Superior temporal gyrus (tissue), 1 donor: ENCODE measurements at regions not wholly inside any gene's neighbourhood (a gene's known extent, or its start where the extent isn't known, plus 50 kb on each side); places are given as distances from the start of the nearest gene placed in this dataset.
"Not testable (repeated sequence)": the region's sequence is repeated elsewhere in the genome, so short reads cannot be mapped to it uniquely, and the experiment has no call there.

ENCODE experiments used
- DNase-seq: peaks from one replicate; pipeline ENCODE4 v3.0.0-alpha.2; 2016; ENCODE audit errors: extremely low spot score

DNA sequence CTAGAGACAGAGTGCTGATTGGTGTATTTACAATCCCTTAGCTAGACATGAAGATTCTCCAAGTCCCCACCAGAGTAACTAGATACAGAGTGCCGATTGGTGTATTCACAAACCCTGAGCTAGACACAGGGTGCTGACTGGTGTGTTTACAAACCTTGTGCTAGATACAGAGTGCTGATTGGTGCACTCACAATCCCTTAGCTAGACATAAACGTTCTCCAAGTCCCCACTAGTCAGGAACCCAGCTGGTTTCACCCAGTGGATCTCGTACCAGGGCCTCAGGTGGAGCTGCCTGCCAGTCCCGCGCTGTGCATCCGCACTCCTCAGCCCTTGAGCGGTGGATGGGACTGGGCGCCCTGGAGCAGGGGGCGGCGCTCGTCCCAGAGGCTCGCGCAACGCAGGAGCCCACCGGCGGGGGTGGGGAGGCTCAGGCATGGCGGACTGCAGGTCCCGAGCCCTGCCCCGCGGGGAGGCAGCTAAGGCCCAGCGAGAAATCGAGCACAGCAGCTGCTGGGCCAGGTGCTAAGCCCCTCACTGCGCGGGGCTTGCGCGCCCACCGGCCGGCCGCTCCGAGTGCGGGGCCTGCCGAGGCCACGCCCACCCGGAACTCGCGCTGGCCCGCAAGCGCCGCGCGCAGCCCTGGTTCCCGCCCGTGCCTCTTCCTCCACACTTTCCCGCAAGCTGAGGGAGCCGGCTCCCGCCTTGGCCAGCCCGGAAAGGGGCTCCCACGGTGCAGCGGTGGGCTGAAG lies 204.0 kb upstream of the SLITRK1 start:
- DNase-seq = not testable (repeated sequence)

DNA sequence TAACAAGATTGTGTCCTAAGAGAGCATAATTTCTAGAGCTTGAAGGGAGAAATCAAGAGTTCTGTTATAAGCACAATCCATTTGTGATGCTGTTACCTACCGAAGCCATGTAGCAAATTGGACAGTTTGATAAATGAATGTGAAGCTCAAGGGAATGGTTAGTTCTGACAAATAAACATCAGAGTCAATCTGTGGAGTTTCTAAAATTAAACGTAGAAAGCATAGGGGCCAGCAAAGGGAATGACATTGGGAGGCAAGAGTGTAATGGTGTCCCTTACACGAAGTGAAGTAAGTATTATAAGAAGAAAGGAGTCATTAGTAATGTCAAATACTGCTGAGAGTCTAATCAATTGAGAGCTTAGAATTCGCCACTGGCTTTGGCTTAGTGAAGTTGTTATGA lies 200.2 kb upstream of the SLITRK1 start:
- no peak for DNase-seq

DNA sequence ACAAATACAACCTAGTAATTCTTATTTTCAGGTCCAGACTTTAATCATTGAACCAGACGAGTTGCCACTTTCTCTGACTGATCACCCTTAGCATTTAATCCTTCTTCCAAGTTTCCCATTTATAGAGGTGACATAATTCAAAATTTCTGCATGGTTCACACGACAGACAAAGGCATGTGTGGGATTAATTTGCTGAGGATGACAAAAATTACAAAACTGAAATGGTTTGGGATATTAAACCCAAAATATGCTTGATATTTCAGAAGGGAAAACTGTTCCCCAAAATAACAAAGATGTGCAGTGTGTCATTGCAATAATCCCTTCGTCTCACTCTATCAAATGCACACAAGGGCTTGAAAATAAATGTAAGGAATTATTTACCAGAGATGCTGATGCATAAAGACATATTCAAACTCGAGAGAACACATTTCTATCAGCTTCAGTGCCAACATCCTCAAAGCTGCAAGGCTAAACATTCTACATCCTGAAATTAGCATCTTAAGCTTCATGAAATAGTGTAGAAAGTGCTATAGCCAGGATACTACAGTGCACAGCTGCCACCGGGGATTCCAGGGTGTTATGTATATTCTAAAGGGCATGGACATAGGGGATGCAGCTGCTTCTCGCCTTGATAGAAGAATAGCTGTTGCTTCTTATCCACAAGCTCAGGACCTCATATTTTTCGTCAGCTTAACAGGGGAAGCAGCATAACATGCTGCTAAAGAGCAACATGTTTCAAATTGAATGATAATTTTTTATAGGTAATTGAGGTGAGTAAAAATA lies 198.7 kb upstream of the SLITRK1 start:
- no peak for DNase-seq

DNA sequence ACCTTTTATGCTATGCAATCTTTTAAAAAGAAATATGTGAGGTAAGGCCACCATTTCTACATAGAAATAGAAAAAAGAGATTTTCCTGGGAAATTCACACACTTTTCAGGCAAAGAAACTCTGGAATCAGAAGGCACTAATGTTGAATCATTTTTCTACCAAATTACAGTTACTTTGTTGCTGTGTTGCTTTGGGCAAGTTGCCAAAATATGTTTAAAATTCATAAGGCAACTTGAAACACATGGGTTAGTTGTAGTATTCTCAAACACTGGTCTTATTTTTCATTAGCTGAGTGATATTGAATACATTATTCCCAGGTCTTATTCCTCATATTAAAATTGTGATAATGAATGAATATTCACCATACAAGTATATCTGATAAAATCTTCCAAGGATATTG lies 195.0 kb upstream of the SLITRK1 start:
- no peak for DNase-seq

DNA sequence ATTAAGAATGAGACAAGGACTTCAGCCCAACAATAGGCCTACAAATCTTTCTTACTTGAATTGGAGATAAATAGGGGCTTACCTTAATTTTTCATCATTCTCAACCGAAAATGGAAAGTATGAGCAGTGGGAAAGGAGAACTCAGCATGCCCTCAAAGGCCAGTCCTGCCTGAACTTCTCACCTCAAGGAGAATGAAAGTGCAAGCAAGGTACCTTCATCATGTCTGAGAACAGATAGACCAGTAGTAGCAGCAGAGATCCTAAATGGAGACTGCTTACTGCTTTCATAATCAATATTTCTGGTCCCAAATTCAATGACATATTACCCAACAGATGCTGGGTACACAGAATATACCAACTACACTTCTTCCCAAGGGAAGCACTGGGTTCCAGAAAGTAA lies 194.0 kb upstream of the SLITRK1 start:
- DNase-seq = no peak

DNA sequence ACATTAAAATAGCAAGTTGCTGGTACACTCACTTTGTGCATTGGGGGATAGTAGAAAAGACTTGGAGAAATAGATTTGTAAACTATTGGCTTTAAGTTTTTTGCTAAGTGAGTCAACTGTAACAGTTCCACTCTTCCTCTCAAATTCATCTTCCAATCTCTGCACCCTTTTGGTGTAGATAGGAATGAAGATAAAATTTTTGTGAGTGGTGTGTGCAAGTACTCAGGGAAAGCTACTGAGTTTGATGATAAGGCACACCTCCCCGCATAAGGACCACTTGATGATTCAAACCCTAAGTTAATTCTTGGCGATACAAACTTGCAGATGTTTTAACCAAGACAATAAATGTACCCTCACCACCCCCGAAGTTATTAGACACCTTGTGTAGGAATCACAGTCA lies 168.3 kb upstream of the SLITRK1 start:
- no peak for DNase-seq

DNA sequence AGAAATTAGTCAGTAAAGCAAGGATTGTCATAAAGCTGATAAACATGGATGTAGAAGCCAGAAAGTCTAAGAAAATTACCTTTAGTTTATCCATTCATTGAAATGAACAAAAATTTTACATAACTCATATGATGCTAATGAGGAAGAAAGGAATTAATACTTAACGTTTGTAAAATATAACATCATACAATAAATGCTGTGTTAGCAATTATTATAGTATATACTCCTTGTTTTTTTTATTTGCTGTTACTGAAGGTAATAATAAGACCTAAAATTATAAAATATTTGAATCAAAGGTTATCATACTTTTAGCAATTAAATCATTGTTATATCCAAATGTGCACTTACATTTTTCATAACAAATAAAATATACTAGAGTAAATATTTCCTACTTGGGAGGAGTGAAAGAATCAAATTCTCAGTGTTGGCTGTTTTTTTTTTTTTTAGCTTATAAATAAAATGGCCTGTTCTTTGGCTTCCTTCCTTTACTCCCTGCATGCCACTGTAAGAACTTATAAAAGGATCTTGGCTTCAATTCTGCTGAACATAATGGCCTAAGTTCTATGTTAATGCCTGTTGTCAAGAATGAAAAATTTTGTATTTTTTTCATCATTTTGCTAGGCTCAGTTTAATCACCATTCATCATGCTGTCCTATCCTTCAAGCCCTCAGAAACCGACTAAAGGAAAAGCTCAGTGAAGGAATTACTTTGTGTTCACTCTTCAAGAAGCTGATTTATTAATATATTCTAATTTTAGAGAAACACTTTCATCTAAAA lies 167.4 kb upstream of the SLITRK1 start:
- no peak for DNase-seq

DNA sequence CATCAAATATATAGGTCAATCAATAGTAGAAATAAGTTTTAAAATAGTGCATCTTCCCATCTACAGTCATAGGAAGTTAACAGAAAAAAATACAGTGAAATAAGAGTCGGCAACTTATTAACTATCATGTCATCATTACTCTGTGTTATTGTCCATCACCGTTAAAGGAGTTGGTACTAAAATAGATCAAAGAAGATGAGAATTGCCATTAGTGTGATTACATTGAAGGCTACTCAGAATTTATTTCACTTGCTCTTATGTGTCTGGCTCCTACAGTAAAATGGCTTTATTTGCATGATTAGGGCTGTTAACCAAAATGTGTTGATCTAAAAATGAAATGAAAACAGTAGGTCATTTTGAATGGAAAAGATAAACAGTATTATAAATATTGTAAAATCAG lies 162.5 kb upstream of the SLITRK1 start:
- DNase-seq = no peak

DNA sequence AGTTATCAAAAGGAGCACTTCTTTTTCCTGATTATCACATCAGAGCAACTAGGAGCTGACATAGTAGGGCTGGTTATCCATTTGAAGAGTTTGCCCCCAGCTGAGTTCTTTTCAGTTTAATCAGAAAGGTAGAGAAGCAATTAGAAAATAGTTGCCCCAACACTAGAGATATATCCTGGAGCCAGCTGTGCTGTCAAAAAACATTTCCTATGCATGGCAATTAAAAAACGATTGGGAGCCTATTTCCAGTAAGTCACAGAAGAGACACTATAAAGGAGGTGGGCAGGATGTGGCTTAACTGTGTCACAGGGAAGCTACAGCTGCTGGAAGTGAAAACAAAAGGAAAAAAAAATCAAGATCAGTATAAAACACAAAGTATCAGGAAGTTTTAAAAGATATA lies 155.7 kb upstream of the SLITRK1 start:
- no peak for DNase-seq

DNA sequence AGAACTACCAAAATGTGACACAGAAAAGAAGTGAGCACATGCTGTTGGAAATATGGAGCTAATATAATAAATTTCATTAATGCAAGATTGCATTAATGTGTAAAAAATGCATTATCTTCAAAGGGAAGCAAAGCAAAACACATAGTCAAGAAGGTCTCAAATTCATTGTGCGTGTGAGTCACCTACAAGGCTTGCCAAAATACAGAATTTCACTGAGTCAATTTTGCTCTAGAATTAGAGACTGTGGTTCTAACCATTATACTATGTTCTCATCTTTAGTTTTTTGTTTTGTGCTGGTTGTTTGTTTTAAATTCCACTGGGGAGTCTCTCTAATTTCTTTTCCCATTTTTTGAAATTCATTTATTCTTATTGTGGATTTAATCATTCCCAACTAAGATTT lies 149.8 kb upstream of the SLITRK1 start:
- no peak for DNase-seq

DNA sequence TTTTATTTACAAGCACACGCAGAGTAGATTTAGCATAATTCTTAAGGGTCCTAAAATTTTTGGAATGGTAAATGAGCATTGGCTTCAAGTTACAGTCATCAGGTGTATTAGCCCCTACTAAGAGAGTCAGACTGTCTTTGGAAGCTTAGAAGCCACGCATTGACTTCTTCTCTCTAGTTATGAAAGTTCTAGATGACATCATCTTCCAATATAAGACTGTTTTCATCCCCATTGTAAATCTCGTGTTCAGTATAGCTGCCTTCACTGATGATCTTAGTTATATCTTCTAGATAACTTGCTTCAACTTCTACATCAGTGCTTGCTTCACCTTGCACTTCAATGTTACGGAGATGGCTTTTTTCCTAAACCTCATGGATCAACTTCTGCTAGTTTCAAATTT lies 148.8 kb upstream of the SLITRK1 start:
- no peak for DNase-seq

DNA sequence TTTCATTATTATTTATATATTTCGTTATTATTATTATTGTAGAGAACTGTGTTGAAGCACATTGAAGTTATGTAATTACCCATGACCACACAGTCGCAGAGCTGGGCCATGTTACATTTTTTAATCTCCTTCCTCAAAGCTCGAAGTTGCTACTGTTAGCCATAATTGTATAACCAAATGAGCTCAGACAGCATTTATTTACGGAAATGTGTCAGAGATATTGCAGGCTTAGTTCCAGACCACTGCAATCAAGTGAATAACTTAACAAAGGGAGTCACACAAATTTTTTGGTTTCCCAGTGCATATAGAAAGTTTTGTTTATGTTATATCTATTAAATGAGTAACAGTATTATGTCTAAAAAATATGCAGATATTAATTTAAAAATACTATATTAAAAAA lies 147.1 kb upstream of the SLITRK1 start:
- no peak for DNase-seq

DNA sequence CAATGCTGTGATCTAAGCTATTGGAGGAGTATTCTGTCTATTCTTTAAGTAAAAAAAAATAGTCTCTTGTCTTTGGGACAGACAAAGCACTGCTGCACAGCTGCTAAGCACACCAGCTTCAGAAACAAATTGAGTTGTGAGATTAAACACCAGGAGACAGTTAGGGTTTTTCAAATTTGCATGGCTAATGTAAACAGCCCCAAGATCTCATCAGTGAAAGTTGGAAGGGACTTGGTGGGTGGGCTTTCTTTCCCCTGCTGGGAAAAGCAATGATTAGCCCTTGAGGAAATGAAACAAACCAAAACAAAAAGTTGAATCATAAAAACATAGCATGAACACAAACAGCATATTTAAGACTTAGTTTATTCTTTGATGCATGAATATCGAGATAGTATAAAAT lies 143.6 kb upstream of the SLITRK1 start:
- DNase-seq = no peak

DNA sequence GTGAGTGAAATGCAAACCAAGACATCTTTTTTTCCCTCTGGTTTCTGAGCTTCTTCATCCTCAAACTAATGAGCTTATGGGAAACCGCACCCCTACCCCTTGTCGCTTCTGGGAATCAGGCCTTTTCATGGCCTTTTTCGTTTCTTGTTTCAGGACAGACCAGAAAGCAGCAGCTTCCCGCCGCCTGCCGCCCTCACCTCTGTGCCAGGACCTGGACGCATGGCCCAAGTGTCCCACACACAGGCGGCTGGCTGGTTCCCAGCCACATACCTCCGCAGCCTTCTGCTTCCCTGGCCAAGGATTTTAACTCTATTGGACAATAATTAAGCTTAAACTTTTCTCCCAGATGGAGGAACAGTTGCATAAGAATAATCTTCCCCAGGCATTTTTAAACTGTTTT lies 114.1 kb upstream of the SLITRK1 start:
- no peak for DNase-seq

DNA sequence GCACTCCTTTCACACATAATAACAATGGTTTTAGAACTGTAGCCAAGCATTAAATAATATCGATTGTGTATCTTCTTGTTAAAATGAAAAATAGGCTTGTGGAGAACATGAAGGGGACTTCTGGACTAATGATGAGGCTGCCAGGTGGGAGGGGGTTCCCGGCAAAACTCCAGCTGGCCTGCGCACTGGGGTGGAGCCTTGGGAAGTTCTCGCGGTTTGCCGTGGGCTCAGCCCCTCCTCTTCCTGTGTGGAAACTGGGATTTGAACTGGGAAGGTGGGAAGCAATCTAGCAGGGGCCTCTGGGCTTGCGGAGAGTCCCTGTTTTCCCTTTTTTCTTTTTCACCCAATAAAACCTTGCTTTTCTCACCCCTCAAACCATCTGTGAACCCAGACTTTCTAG lies 113.7 kb upstream of the SLITRK1 start:
- no peak for DNase-seq

DNA sequence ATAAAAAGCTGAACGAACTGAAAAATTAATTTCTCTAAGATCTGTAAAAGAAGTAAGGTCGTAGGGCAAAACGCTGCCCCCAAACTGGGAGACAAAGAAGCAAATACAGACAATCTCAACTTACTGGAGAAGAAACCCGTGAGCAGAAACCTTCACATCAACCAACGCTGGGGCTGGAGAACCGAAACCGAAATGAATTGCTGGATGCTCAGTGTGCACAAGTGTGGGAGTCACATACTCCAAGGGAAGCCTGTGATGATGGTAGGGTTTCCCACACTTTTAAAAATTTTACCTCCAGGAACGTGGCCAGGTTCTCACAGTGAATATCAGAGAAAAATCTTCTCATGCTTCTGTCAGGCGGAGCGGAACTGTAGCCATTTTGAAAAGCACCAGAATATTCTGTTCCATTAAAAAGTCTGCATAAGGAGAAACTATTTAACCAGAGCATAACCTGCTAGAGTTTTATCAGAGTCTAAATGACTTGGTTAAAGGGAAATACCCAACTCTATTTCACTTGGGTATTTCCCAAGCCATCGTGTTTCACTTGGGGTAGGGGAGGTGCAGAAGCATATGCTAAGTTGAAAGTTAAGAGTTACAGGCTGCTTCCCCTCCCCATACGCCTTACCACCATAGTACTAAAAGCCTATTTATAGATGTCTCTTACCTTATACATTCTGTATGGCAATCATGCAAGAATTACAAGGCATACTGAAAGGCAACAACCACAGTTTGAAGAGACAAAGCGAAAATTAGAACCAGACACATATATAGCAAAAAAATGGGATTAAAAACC lies 110.5 kb upstream of the SLITRK1 start:
- no peak for DNase-seq

DNA sequence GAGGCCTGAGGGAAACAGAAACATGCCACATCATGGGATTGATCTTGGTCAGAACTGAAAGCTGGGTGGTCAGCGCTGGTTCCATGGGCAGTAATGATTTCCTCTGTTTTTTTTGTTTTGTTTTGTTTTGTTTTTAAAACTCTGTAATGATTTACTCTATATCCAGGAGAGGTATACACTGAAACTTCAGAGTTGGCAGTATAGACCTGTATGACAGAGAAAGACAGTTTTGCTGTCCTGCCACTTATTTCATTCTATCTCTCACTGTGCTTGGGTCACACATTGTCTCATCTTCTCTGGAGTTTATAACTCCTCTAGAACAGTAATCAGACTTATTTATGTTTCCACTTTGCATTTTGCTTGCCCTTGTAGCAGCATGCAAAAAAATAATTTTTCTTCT lies 105.1 kb upstream of the SLITRK1 start:
- no peak for DNase-seq

DNA sequence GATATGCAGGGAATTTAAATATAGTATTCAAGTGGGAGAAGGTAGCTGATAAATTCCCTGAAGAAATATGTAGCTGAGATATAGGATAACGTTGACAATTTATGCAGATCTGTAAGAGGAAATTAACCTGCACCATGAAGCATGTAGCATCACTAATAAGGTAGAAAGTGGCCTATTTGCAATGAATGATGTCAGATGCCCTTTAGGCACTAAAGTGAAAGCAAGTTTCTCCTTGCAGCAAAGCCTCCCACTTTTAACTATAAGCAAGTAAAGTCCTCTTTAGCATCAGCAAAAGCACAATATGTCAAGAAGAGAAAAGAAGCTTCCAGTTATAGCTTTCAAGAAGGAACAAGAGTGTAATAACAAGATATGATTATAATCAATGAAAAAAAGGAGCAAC lies 102.5 kb upstream of the SLITRK1 start:
- no peak for DNase-seq

DNA sequence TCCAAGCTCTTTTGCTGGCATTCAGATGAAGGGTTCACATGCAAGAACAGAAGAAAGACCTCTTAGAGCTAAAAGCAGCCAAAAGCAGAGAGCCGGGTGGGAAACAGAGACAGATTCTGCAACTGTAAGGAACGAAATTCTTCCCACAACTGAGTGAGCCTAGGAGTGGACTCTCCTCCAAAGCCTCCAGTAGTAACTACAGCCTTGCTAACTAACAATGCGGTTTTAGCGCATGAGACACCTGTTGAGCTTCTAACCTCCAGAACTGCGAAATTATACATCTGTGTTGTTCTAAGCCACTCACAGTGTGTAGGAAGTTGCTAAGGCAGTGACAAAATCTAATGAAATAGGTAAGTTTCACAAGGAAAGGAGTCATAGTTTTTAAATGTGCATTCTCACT lies 98.1 kb upstream of the SLITRK1 start:
- no peak for DNase-seq

DNA sequence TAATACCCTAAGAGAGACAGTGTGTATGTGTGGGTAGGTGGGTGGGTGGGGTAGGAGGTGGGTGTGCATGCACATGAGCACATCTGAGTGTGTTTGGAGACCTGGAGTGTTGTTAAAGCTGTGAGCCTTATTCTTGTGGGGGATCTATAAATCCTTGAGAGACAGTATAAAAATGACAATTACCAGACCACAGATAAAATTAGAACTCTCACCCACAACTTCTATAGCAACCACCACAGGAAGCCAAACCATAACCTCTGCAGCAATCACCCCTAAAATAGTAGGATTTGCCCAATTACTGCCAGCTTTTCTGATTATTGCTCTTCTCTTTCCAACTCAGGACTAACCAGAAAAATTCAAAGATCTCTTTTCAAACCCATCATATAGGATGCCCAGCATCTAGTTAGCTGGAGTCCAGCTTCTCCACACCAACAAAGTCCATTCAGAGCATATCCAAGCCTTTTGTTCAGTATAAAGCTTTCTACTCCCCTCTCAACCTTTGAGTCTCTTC lies 93.4 kb upstream of the SLITRK1 start:
- no peak for DNase-seq

DNA sequence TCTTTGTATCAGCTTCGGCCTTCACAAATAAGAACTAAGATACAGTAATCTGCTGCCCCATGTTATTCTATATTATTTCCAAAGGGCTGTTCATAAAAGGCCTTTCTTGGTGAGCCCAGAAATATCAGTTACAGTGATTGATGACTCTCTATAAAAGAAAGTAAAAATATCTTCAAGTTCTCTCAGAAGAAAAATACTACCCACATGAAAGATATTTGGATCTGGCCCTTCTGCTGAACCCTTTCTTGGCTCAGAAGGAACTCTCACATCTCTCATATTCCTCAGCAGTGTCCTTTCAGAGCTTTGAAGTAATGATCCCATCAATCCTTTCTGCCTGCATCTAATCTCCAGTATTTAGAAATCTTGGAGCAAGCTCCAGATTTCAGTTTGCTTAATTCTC lies 76.3 kb upstream of the SLITRK1 start:
- no peak for DNase-seq

DNA sequence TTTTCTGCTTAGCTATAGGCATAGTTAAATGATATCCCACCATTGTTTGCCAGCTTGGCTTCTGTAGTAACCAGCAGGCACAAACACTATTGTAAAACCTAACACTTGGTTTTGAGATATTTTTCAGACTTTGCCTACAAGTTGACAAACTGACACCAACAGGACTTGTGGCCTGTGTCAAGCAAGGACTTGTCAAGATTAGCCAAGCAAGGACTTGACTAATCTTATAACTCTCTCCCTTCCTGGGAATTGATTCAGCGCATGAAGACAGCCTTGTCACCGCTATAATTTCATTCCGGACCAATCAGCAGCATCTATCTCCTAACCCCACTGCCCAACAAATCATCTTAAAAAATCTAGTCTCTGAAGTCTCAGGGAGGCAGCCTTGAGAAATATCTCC lies 72.7 kb upstream of the SLITRK1 start:
- DNase-seq = no peak
